ENCODE measurements at regions not wholly inside any gene's neighbourhood (a gene's known extent, or its start where the extent isn't known, plus 50 kb on each side); places are given as distances from the start of the nearest gene placed in this dataset.
"Not testable (repeated sequence)": the region's sequence is repeated elsewhere in the genome, so short reads cannot be mapped to it uniquely, and the experiment has no call there.

- no peaks in the 10 kb centered on the region for H3K36me3 ChIP-seq (ENCODE audit: control insufficient read depth, insufficient read depth, low read length)
- H3K4me3 ChIP-seq (ENCODE audit: low read length): no peak overlapping the region
- no peak overlapping the region for H3K9ac ChIP-seq (ENCODE audit: low read length)
- no peaks in the 10 kb centered on the region for H3K4me1 ChIP-seq (ENCODE audit: control insufficient read depth, insufficient read depth, low read length)
- H3K27me3 ChIP-seq (ENCODE audit: control insufficient read depth, insufficient read depth, low read length): no peaks in the 10 kb centered on the region
- H3K27ac ChIP-seq (ENCODE audit: low read depth, low read length): no peak overlapping the region
Measured at GRCh38 chr22:23397008-23397612, 183.0 kb downstream of the IGLL1 start.

GRCh38 chr22:23396362-23397007 is 183.6 kb downstream of the IGLL1 start:
- Histone ChIP-seq H3K27me3 (ENCODE audit: control insufficient read depth, insufficient read depth, low read length) (no peaks in the 10 kb centered on the region), H3K4me3 (ENCODE audit: low read length) (no peak overlapping the region), H3K27ac (ENCODE audit: low read depth, low read length) (no peak overlapping the region), H3K9ac (ENCODE audit: low read length) (no peak overlapping the region), H3K4me1 (ENCODE audit: control insufficient read depth, insufficient read depth, low read length) (no peaks in the 10 kb centered on the region), H3K36me3 (ENCODE audit: control insufficient read depth, insufficient read depth, low read length) (no peaks in the 10 kb centered on the region)

- H3K36me3 ChIP-seq (ENCODE audit: control insufficient read depth, insufficient read depth, low read length): no peaks in the 10 kb centered on the region
- H3K27ac ChIP-seq (ENCODE audit: low read depth, low read length): no peak overlapping the region
- H3K9ac ChIP-seq (ENCODE audit: low read length): no peak overlapping the region
- no peaks in the 10 kb centered on the region for H3K27me3 ChIP-seq (ENCODE audit: control insufficient read depth, insufficient read depth, low read length)
- no peak overlapping the region for H3K4me3 ChIP-seq (ENCODE audit: low read length)
- H3K4me1 ChIP-seq (ENCODE audit: control insufficient read depth, insufficient read depth, low read length): no peaks in the 10 kb centered on the region
Measured at GRCh38 chr22:23395530-23396361, 184.3 kb downstream of the IGLL1 start.

- Histone ChIP-seq H3K9ac (ENCODE audit: low read length) (no peak overlapping the region), H3K4me1 (ENCODE audit: control insufficient read depth, insufficient read depth, low read length) (no peaks in the 10 kb centered on the region), H3K4me3 (ENCODE audit: low read length) (no peak overlapping the region), H3K27ac (ENCODE audit: low read depth, low read length) (no peak overlapping the region), H3K36me3 (ENCODE audit: control insufficient read depth, insufficient read depth, low read length) (no peaks in the 10 kb centered on the region), H3K27me3 (ENCODE audit: control insufficient read depth, insufficient read depth, low read length) (no peaks in the 10 kb centered on the region)
Measured at GRCh38 chr22:23394525-23395326, 185.4 kb downstream of the IGLL1 start.

GRCh38 chr22:23393721-23394320 is 186.3 kb downstream of the IGLL1 start:
- Histone ChIP-seq H3K36me3 (ENCODE audit: control insufficient read depth, insufficient read depth, low read length) (no peaks in the 10 kb centered on the region), H3K4me3 (ENCODE audit: low read length) (no peak overlapping the region), H3K27ac (ENCODE audit: low read depth, low read length) (no peak overlapping the region), H3K9ac (ENCODE audit: low read length) (no peak overlapping the region), H3K4me1 (ENCODE audit: control insufficient read depth, insufficient read depth, low read length) (no peaks in the 10 kb centered on the region), H3K27me3 (ENCODE audit: control insufficient read depth, insufficient read depth, low read length) (no peaks in the 10 kb centered on the region)

- H3K27me3 ChIP-seq (ENCODE audit: control insufficient read depth, insufficient read depth, low read length); H3K36me3 ChIP-seq (ENCODE audit: control insufficient read depth, insufficient read depth, low read length); H3K27ac ChIP-seq (ENCODE audit: low read depth, low read length); H3K4me3 ChIP-seq (ENCODE audit: low read length); H3K9ac ChIP-seq (ENCODE audit: low read length); H3K4me1 ChIP-seq (ENCODE audit: control insufficient read depth, insufficient read depth, low read length): not testable (repeated sequence)
Measured at GRCh38 chr22:23393199-23393598, 186.9 kb downstream of the IGLL1 start.

- H3K9ac ChIP-seq (ENCODE audit: low read length): no peak overlapping the region
- H3K36me3 ChIP-seq (ENCODE audit: control insufficient read depth, insufficient read depth, low read length): no peaks in the 10 kb centered on the region
- no peaks in the 10 kb centered on the region for H3K4me1 ChIP-seq (ENCODE audit: control insufficient read depth, insufficient read depth, low read length)
- H3K4me3 ChIP-seq (ENCODE audit: low read length): no peak overlapping the region
- no peak overlapping the region for H3K27ac ChIP-seq (ENCODE audit: low read depth, low read length)
- H3K27me3 ChIP-seq (ENCODE audit: control insufficient read depth, insufficient read depth, low read length): no peaks in the 10 kb centered on the region
Measured at GRCh38 chr22:23392420-23393121, 187.5 kb downstream of the IGLL1 start.

GRCh38 chr22:23391022-23391421 is 189.1 kb downstream of the IGLL1 start:
- H3K9ac ChIP-seq (ENCODE audit: low read length): no peak overlapping the region
- H3K27ac ChIP-seq (ENCODE audit: low read depth, low read length): no peak overlapping the region
- no peaks in the 10 kb centered on the region for H3K27me3 ChIP-seq (ENCODE audit: control insufficient read depth, insufficient read depth, low read length)
- H3K4me3 ChIP-seq (ENCODE audit: low read length): no peak overlapping the region
- no peaks in the 10 kb centered on the region for H3K4me1 ChIP-seq (ENCODE audit: control insufficient read depth, insufficient read depth, low read length)
- H3K36me3 ChIP-seq (ENCODE audit: control insufficient read depth, insufficient read depth, low read length): no peaks in the 10 kb centered on the region

GRCh38 chr22:23389271-23390071 is 190.6 kb downstream of the IGLL1 start:
- H3K4me3 ChIP-seq (ENCODE audit: low read length): no peak overlapping the region
- H3K27me3 ChIP-seq (ENCODE audit: control insufficient read depth, insufficient read depth, low read length): no peaks in the 10 kb centered on the region
- H3K9ac ChIP-seq (ENCODE audit: low read length): no peak overlapping the region
- H3K4me1 ChIP-seq (ENCODE audit: control insufficient read depth, insufficient read depth, low read length): no peaks in the 10 kb centered on the region
- H3K27ac ChIP-seq (ENCODE audit: low read depth, low read length): no peak overlapping the region
- H3K36me3 ChIP-seq (ENCODE audit: control insufficient read depth, insufficient read depth, low read length): no peaks in the 10 kb centered on the region

- H3K27me3 ChIP-seq (ENCODE audit: control insufficient read depth, insufficient read depth, low read length): no peaks in the 10 kb centered on the region
- no peak overlapping the region for H3K9ac ChIP-seq (ENCODE audit: low read length)
- H3K4me3 ChIP-seq (ENCODE audit: low read length): no peak overlapping the region
- H3K27ac ChIP-seq (ENCODE audit: low read depth, low read length): no peak overlapping the region
- H3K36me3 ChIP-seq (ENCODE audit: control insufficient read depth, insufficient read depth, low read length): no peaks in the 10 kb centered on the region
- H3K4me1 ChIP-seq (ENCODE audit: control insufficient read depth, insufficient read depth, low read length): no peaks in the 10 kb centered on the region
Measured at GRCh38 chr22:23388517-23388890, 191.6 kb downstream of the IGLL1 start.
